Activated T-cell treated with anti-CD3 and anti-CD28 coated beads, Interleukin-2, amount 50 U/mL, for 72 hours (primary cell): ENCODE measurements at regions not wholly inside any gene's neighbourhood (a gene's known extent, or its start where the extent isn't known, plus 50 kb on each side); places are given as distances from the start of the nearest gene placed in this dataset.
A peak's percentile ranks its signal among the peaks of the same experiment; 100 is the strongest.

Source experiments
- ATAC-seq, 2 donors: fragments of 150-1000 bp; cut with Tn5 transposase; replicated peaks in 1 of 2; 2 replicates each; pipeline ENCODE4 v1.10.0; 2021; ENCODE audit warnings: moderate library complexity in 2 of 2, mild to moderate bottlenecking in 1 of 2
- DNase-seq, 2 donors: peaks; one replicate each; pipeline ENCODE4 v3.0.0; 2021 to 2022; ENCODE audit warnings: mixed read lengths in 1 of 2
- H3K27ac Mint-ChIP-seq: one replicate; pipeline ENCODE4 v1.8.0; 2022; ENCODE audit warnings: mild to moderate bottlenecking, moderate library complexity, mixed read lengths
- H3K27me3 Mint-ChIP-seq: one replicate; pipeline ENCODE4 v1.8.0; 2022; ENCODE audit warnings: low read depth, mixed read lengths
- H3K36me3 Mint-ChIP-seq, 2 donors: one replicate each; pipeline ENCODE4 v1.8.0; 2022; ENCODE audit warnings: mixed read lengths in 2 of 2, mild to moderate bottlenecking in 1 of 2; ENCODE audit not compliant: insufficient read depth in 2 of 2
- H3K4me1 Mint-ChIP-seq: one replicate; pipeline ENCODE4 v1.8.0; 2022; ENCODE audit warnings: low read depth, mixed read lengths
- H3K4me3 Mint-ChIP-seq, 2 donors: one replicate each; pipeline ENCODE4 v1.8.0; 2022; ENCODE audit warnings: mild to moderate bottlenecking in 2 of 2, mixed read lengths in 2 of 2, moderate library complexity in 2 of 2
- H3K9me3 Mint-ChIP-seq, 2 donors: one replicate each; pipeline ENCODE4 v1.8.0; 2022; ENCODE audit warnings: mixed read lengths in 2 of 2

DNA sequence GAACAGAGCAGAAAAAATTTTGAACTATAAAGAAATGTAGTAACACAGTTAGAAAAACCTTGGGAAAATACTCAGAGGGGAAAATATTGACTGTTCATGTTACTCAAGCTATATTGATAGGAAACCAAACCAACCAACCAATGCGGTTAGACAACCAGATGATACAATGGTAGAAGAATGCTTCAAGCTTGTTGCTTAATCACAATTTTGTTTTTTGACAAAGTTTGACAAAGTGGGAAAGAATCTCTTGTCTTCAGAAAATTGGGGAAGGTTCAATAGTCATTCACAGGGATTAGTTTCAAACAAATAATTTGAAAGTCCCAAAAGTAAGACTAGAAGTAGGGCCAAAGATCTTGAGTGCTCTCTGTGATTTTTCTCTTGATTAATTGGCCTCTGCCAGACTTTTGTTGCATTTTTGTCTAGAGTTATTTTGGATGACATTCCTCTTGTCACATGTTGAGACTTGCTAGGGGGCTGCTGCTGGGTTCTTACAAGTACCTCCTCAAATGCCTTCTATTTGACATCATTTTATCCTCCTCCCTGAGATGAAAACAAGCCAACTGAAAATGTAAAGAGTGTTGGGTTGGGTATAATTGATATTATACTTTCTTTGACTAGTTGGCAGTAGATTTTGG lies 233.1 kb upstream of the PHYHIPL start:
- no peak for ATAC-seq
- no peaks in the 10 kb centered on the region for H3K9me3 Mint-ChIP-seq
- no peak for DNase-seq
- no peak overlapping the region for H3K27ac Mint-ChIP-seq
- no peaks in the 10 kb centered on the region for H3K4me1 Mint-ChIP-seq
- H3K4me3 Mint-ChIP-seq = no peak overlapping the region
- no peaks in the 10 kb centered on the region for H3K27me3 Mint-ChIP-seq
- no peaks in the 10 kb centered on the region for H3K36me3 Mint-ChIP-seq

GRCh38 chr10:58943960-58944359 lies 232.5 kb upstream of the PHYHIPL start:
- Mint-ChIP-seq H3K36me3 (no peaks in the 10 kb centered on the region), H3K4me1 (no peaks in the 10 kb centered on the region), H3K27ac (no peak overlapping the region), H3K9me3 (no peaks in the 10 kb centered on the region), H3K4me3 (no peak overlapping the region), H3K27me3 (no peaks in the 10 kb centered on the region)
- ATAC-seq (no peak), DNase-seq (no peak)

- H3K4me3 Mint-ChIP-seq = no peak overlapping the region
- no peaks in the 10 kb centered on the region for H3K27me3 Mint-ChIP-seq
- no peaks in the 10 kb centered on the region for H3K9me3 Mint-ChIP-seq
- no peaks in the 10 kb centered on the region for H3K36me3 Mint-ChIP-seq
- no peak overlapping the region for H3K27ac Mint-ChIP-seq
- ATAC-seq (no peak), DNase-seq (no peak)
- H3K4me1 Mint-ChIP-seq = no peaks in the 10 kb centered on the region
Measured at GRCh38 chr10:58948303-58948702, 228.1 kb upstream of the PHYHIPL start.

DNA sequence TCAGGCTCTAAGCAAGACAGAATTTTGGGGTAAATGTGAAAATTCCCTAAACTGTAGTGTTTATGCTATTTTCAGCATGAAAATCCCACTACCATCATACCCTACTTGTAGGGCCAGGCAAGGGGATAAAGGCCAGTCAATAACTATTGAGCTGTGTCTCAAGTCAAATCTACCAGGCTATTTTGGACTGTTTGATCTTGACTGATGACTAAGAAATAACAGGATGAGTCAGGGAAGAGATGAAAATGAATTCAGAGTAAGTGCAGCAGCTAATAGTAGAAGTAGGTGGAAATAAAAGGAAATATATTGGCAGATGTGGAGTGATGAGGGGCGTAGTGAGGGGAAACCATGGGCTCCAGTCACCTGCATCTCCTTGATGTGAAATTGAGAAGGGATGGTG lies 225.8 kb upstream of the PHYHIPL start:
- no peaks in the 10 kb centered on the region for H3K27me3 Mint-ChIP-seq

DNA sequence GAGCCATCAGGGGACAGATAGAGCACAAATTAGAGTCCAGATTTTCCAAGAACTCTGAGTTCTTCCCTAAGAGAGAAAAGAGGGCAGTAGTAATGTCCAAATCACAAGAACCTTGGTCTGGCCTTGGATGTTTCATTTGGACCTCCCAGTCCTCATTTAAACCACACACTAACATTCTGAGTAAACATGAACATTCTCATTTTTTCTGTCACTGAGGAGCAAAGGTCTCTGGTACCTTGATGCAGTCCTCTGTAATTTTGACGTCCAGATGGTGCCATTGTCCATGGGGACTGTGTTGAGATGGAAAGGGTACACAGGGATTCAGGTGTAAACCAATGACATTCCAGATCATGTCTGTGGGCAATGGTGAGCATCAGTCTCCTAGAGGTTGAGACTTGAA lies 225.4 kb upstream of the PHYHIPL start:
- no peak for ATAC-seq
- H3K4me3 Mint-ChIP-seq = no peak overlapping the region
- H3K4me1 Mint-ChIP-seq = no peaks in the 10 kb centered on the region
- H3K9me3 Mint-ChIP-seq = no peaks in the 10 kb centered on the region
- H3K27ac Mint-ChIP-seq = no peak overlapping the region
- no peaks in the 10 kb centered on the region for H3K27me3 Mint-ChIP-seq
- H3K36me3 Mint-ChIP-seq = no peaks in the 10 kb centered on the region
- no peak for DNase-seq

More for the DNA sequence above, 225.8 kb upstream of the PHYHIPL start:
- Mint-ChIP-seq H3K36me3 (no peaks in the 10 kb centered on the region), H3K4me3 (no peak overlapping the region), H3K4me1 (no peaks in the 10 kb centered on the region), H3K27ac (no peak overlapping the region), H3K9me3 (no peaks in the 10 kb centered on the region)
- DNase-seq (no peak), ATAC-seq (no peak)

- ATAC-seq = no peak
Measured at GRCh38 chr10:58951746-58952145, 224.7 kb upstream of the PHYHIPL start.

GRCh38 chr10:58952162-58952601 lies 224.3 kb upstream of the PHYHIPL start:
- H3K4me3 Mint-ChIP-seq = no peak overlapping the region
- no peaks in the 10 kb centered on the region for H3K4me1 Mint-ChIP-seq
- no peak overlapping the region for H3K27ac Mint-ChIP-seq
- H3K27me3 Mint-ChIP-seq = no peaks in the 10 kb centered on the region
- no peak for ATAC-seq
- no peak for DNase-seq
- H3K9me3 Mint-ChIP-seq = no peaks in the 10 kb centered on the region
- no peaks in the 10 kb centered on the region for H3K36me3 Mint-ChIP-seq

More at GRCh38 chr10:58951746-58952145, 224.7 kb upstream of the PHYHIPL start:
- H3K27ac Mint-ChIP-seq = no peak overlapping the region
- no peaks in the 10 kb centered on the region for H3K36me3 Mint-ChIP-seq
- H3K27me3 Mint-ChIP-seq = no peaks in the 10 kb centered on the region
- DNase-seq = no peak
- H3K9me3 Mint-ChIP-seq = no peaks in the 10 kb centered on the region
- no peaks in the 10 kb centered on the region for H3K4me1 Mint-ChIP-seq
- no peak overlapping the region for H3K4me3 Mint-ChIP-seq

- H3K4me1 Mint-ChIP-seq = no peaks in the 10 kb centered on the region
- no peaks in the 10 kb centered on the region for H3K27me3 Mint-ChIP-seq
- no peak overlapping the region for H3K4me3 Mint-ChIP-seq
- H3K27ac Mint-ChIP-seq = no peak overlapping the region
- no peaks in the 10 kb centered on the region for H3K36me3 Mint-ChIP-seq
- DNase-seq (peak in 1 of 2 donors; percentile 1), ATAC-seq (no peak)
- no peaks in the 10 kb centered on the region for H3K9me3 Mint-ChIP-seq
Measured at GRCh38 chr10:58952747-58953466, 223.5 kb upstream of the PHYHIPL start.

GRCh38 chr10:58954178-58954577 lies 222.3 kb upstream of the PHYHIPL start:
- Mint-ChIP-seq H3K4me3 (no peak overlapping the region), H3K9me3 (no peaks in the 10 kb centered on the region), H3K4me1 (no peaks in the 10 kb centered on the region), H3K27ac (no peak overlapping the region), H3K36me3 (no peaks in the 10 kb centered on the region), H3K27me3 (no peaks in the 10 kb centered on the region)
- no peak for DNase-seq
- no peak for ATAC-seq

- H3K4me1 Mint-ChIP-seq = no peaks in the 10 kb centered on the region
- no peaks in the 10 kb centered on the region for H3K36me3 Mint-ChIP-seq
- no peaks in the 10 kb centered on the region for H3K27me3 Mint-ChIP-seq
- H3K4me3 Mint-ChIP-seq = no peak overlapping the region
- DNase-seq (no peak), ATAC-seq (no peak)
- no peaks in the 10 kb centered on the region for H3K9me3 Mint-ChIP-seq
- H3K27ac Mint-ChIP-seq = no peak overlapping the region
Measured at GRCh38 chr10:58955615-58956014, 220.8 kb upstream of the PHYHIPL start.

DNA sequence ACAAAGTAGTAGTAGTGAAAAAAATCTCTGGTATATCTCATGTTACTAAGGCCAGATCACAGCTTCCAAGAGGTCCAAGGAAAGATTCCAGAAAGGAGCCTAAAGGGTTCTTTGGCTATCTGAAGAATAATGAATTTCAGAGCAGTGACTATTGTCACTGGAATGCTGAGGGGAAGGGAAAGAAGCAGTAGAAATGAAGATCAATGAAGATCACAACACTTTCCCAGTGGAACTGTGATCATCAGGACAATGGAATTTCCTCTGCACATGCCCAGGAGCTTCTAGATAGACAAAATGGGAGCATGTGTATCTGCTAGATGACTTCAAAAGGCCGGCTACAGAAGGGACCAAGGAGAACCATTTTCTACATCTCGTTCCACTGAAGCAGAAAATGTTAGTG lies 219.5 kb upstream of the PHYHIPL start:
- H3K9me3 Mint-ChIP-seq = peaks cover 0 to 2% of the 10 kb centered on the region in 2 donors
- H3K4me1 Mint-ChIP-seq = no peaks in the 10 kb centered on the region
- H3K27me3 Mint-ChIP-seq = no peaks in the 10 kb centered on the region
- DNase-seq (no peak), ATAC-seq (no peak)
- no peak overlapping the region for H3K4me3 Mint-ChIP-seq
- H3K27ac Mint-ChIP-seq = no peak overlapping the region
- H3K36me3 Mint-ChIP-seq = no peaks in the 10 kb centered on the region

DNA sequence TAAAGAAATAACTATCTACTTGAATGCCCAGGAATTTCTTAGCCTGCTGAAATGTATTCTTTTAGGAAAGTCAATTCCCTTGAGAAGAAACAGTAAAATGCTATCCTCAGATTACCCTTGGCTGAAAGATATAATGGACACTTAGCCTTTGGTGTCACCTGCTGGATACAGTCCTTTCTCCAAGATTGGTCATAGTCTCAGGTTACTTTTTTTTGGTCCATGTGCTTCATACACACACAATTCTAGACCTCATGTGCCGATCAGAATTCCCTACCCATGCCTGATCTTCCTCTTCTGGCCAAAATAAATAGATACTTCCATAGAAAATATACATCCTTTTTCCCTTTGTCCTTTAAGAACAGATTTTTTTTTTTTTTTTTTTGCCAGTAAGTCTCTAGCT lies 218.9 kb upstream of the PHYHIPL start:
- Mint-ChIP-seq H3K4me3 (no peak overlapping the region), H3K4me1 (no peaks in the 10 kb centered on the region), H3K9me3 (peaks cover 0 to 2% of the 10 kb centered on the region in 2 donors), H3K27me3 (no peaks in the 10 kb centered on the region), H3K36me3 (no peaks in the 10 kb centered on the region), H3K27ac (no peak overlapping the region)
- ATAC-seq (no peak), DNase-seq (no peak)

DNA sequence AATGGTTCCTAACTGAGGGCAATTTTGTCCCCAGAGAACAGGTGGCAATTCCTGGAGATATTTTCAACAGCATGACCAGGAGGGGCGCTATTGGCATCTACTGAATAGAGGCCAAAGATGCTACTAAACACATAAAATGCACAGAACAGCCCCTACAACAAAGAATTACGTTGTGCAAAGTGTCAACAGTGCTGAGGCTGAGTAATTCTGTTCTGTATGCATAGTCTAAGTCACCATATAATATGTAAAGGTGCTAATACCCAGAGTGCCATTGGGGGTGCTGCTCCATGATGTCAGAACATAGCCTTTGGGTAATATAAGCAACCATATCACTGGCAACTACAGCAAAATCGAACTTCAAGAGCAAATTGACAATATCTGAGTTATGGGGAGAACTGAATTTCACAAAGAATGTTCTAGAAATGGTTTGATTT lies 213.3 kb upstream of the PHYHIPL start:
- H3K9me3 Mint-ChIP-seq = peaks cover 0 to 2% of the 10 kb centered on the region in 2 donors
- DNase-seq (no peak), ATAC-seq (no peak)
- no peak overlapping the region for H3K27ac Mint-ChIP-seq
- H3K4me3 Mint-ChIP-seq = no peak overlapping the region
- H3K36me3 Mint-ChIP-seq = no peaks in the 10 kb centered on the region
- no peaks in the 10 kb centered on the region for H3K4me1 Mint-ChIP-seq
- no peaks in the 10 kb centered on the region for H3K27me3 Mint-ChIP-seq

DNA sequence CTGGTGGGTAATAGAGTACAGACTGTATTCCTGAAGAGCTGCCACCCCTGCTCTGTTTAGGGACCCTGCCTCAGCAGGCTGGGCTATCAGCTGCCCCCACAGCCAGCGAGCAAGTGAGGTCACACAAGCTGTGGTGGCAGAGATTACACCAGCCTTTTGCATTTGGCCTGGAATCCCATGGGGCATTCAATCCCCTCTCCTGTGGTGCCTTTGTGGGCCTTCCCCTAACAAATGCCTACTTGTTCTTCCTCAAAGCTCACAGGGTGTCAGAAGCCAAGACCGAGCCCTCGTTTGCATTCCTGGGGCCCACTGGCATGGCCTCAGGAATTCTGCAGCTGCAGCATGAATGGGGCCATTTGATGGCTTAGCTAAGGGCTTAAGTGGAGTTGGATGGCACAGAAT lies 212.7 kb upstream of the PHYHIPL start:
- Mint-ChIP-seq H3K36me3 (no peaks in the 10 kb centered on the region), H3K4me3 (no peak overlapping the region), H3K9me3 (peaks cover 0 to 2% of the 10 kb centered on the region in 2 donors), H3K4me1 (no peaks in the 10 kb centered on the region), H3K27ac (no peak overlapping the region), H3K27me3 (no peaks in the 10 kb centered on the region)
- no peak for ATAC-seq
- no peak for DNase-seq
